ENCODE measurements at regions not wholly inside any gene's neighbourhood (a gene's known extent, or its start where the extent isn't known, plus 50 kb on each side); places are given as distances from the start of the nearest gene placed in this dataset.

GRCh38 chr12:58321414-58321813 is 380.0 kb downstream of the ATP23 start (continued):
- TF ChIP-seq REST (IDR thresholded peaks at IDR 0.05; ENCODE audit: low read depth) (no peak), SP1 (IDR thresholded peaks at IDR 0.05; ENCODE audit: low read depth) (no peak), POLR2AphosphoS5 (IDR thresholded peaks at IDR 0.05; ENCODE audit: low read depth, low read length) (no peak), ZNF274 (IDR thresholded peaks at IDR 0.05; ENCODE audit: low read depth, low read length) (no peak), EZH2phosphoT487 (IDR thresholded peaks at IDR 0.05; ENCODE audit: borderline replicate concordance) (no peak), SRF (IDR thresholded peaks at IDR 0.05; ENCODE audit: low read depth) (no peak), ATF3 (IDR thresholded peaks at IDR 0.05) (no peak), FOSL1 (IDR thresholded peaks at IDR 0.05; ENCODE audit: low read depth) (no peak), RAD21 (IDR thresholded peaks at IDR 0.05; ENCODE audit: low read depth) (no peak)

GRCh38 chr12:58323676-58324075 is 382.3 kb downstream of the ATP23 start:
- H3K27me3 ChIP-seq (ENCODE audit: insufficient read depth, low read length): no peaks in the 10 kb centered on the region
- H4K20me1 ChIP-seq (ENCODE audit: insufficient read depth): no peaks in the 10 kb centered on the region
- ChIA-PET CTCF (no interaction called here), POLR2A (no interaction called here), RAD21 (ENCODE audit: low non-redundant PET in 1 of 2, low total read pairs in 2 of 2, uncharacterized antibody in 2 of 2, unreplicated experiment in 2 of 2) (no interaction called here)
- DNase-seq (ENCODE audit: low read depth, low spot score) (no peak), ATAC-seq (no peak)
- H3K9me2 ChIP-seq (ENCODE audit: insufficient read depth): no peaks in the 10 kb centered on the region
- H3K4me1 ChIP-seq (ENCODE audit: control insufficient read depth in 1 of 2, insufficient read depth in 2 of 2, low read length in 2 of 2): no peaks in the 10 kb centered on the region
- no peak overlapping the region for H3K9ac ChIP-seq (ENCODE audit: low read length)
- no peaks in the 10 kb centered on the region for H3K79me2 ChIP-seq (ENCODE audit: insufficient read depth, low read length)
- no peak overlapping the region for H3K4me2 ChIP-seq (ENCODE audit: low read length)
- H3K4me3 ChIP-seq (replicated peaks in 1 of 2; ENCODE audit: low read depth in 1 of 2, low read length in 2 of 2): no peak overlapping the region
- no peaks in the 10 kb centered on the region for H3K36me3 ChIP-seq (ENCODE audit: control insufficient read depth in 1 of 2, insufficient read depth in 2 of 2, low read length in 2 of 2)
- H3K27ac ChIP-seq (ENCODE audit: low read depth, low read length): no peak overlapping the region
- no TSS peak for BruUV-seq (replicated peaks)
- no peak overlapping the region for H2AFZ ChIP-seq (ENCODE audit: low read depth, low read length, poor library complexity, severe bottlenecking)
- intact Hi-C loops (cut with micrococcal nuclease): no loop called here
- no peak for TF ChIP-seq ZNF274 (IDR thresholded peaks at IDR 0.05; ENCODE audit: low read depth, low read length)
- TF ChIP-seq SRF (IDR thresholded peaks at IDR 0.05; ENCODE audit: low read depth): no peak
- no peak for TF ChIP-seq JUND (IDR thresholded peaks at IDR 0.05)
- TF ChIP-seq REST (IDR thresholded peaks at IDR 0.05; ENCODE audit: low read depth): no peak
- TF ChIP-seq TCF7L2 (IDR thresholded peaks at IDR 0.05; ENCODE audit: borderline replicate concordance, extremely low read depth, insufficient read depth, insufficient read length): no peak
- no peak for TF ChIP-seq CBX3 (IDR thresholded peaks at IDR 0.05; ENCODE audit: low read depth)
- no peak for TF ChIP-seq ELF1 (IDR thresholded peaks at IDR 0.05; ENCODE audit: borderline replicate concordance, low read depth)
- no peaks in the 10 kb centered on the region for H3K9me3 ChIP-seq (ENCODE audit: control insufficient read depth in 1 of 2, insufficient read depth in 1 of 2, low read depth in 1 of 2, low read length in 2 of 2)
